Liver (tissue), 7 donors: ENCODE measurements at regions not wholly inside any gene's neighbourhood (a gene's known extent, or its start where the extent isn't known, plus 50 kb on each side); places are given as distances from the start of the nearest gene placed in this dataset.

ENCODE experiments used
- DNase-seq: peaks from one replicate; pipeline ENCODE4 v3.0.0-alpha.2; 2017; ENCODE audit warnings: low spot score
- H3K27ac ChIP-seq, 2 donors: one replicate each; pipeline ENCODE4 v1.7.0; 2013; ENCODE audit warnings: inconsistent platforms in 2 of 2, low read length in 2 of 2, control low read depth in 1 of 2, low read depth in 1 of 2, mild to moderate bottlenecking in 1 of 2
- H3K27me3 ChIP-seq, 4 donors: one replicate each; pipeline versions ENCODE4 v1.6.1 to v1.7.0; 2013; ENCODE audit warnings: low read length in 3 of 4, inconsistent platforms in 1 of 4, mild to moderate bottlenecking in 1 of 4, moderate library complexity in 1 of 4; ENCODE audit not compliant: control insufficient read depth in 4 of 4, insufficient read depth in 4 of 4
- H3K36me3 ChIP-seq, 4 donors: one replicate each; pipeline versions ENCODE4 v1.6.1 to v1.7.0; 2013; ENCODE audit warnings: low read length in 3 of 4, mild to moderate bottlenecking in 3 of 4, low read depth in 1 of 4, moderate library complexity in 1 of 4; ENCODE audit not compliant: control insufficient read depth in 4 of 4, insufficient read depth in 3 of 4
- H3K4me1 ChIP-seq, 4 donors: one replicate each; pipeline versions ENCODE4 v1.6.1 to v1.7.0; 2013; ENCODE audit warnings: low read length in 3 of 4, mild to moderate bottlenecking in 3 of 4, moderate library complexity in 1 of 4; ENCODE audit not compliant: control insufficient read depth in 4 of 4, insufficient read depth in 4 of 4
- H3K4me3 ChIP-seq, 3 donors: one replicate each; pipeline versions ENCODE4 v1.6.1 to v1.7.0; 2013; ENCODE audit warnings: low read length in 3 of 3, control low read depth in 1 of 3, low read depth in 1 of 3, mild to moderate bottlenecking in 1 of 3
- H3K9ac ChIP-seq, 2 donors: one replicate each; pipeline ENCODE4 v1.7.0; 2013; ENCODE audit warnings: low read length in 2 of 2, mild to moderate bottlenecking in 2 of 2, moderate library complexity in 2 of 2, control low read depth in 1 of 2, low read depth in 1 of 2
- H3K9me3 ChIP-seq, 4 donors: one replicate each; pipeline versions ENCODE4 v1.6.1 to v1.7.0; 2013; ENCODE audit warnings: low read length in 3 of 4; ENCODE audit not compliant: control insufficient read depth in 4 of 4
- EGR1 ChIP-seq, 2 donors: IDR thresholded peaks; 2 replicates each; pipeline ENCODE4 v1.6.1; 2016 to 2018; ENCODE audit warnings: antibody characterized with exemption in 2 of 2, low read depth in 2 of 2
- FOXA1 ChIP-seq: IDR thresholded peaks from 2 replicates; pipeline ENCODE4 v1.6.1; 2016; ENCODE audit warnings: antibody characterized with exemption
- FOXA2 ChIP-seq: IDR thresholded peaks from 2 replicates; pipeline ENCODE4 v1.6.1; 2016; ENCODE audit warnings: antibody characterized with exemption
- GABPA ChIP-seq, 2 donors: IDR thresholded peaks in 1 of 2; conservative IDR thresholded peaks in 1 of 2; 2 replicates each; pipeline ENCODE4 v1.6.1; 2016; ENCODE audit warnings: antibody characterized with exemption in 2 of 2, mild to moderate bottlenecking in 1 of 2, moderate library complexity in 1 of 2
- HNF4A ChIP-seq, 2 donors: conservative IDR thresholded peaks; 2 replicates each; pipeline ENCODE4 v1.6.1; 2016; ENCODE audit warnings: antibody characterized with exemption in 2 of 2, mild to moderate bottlenecking in 2 of 2
- JUND ChIP-seq, 2 donors: IDR thresholded peaks; 2 replicates each; pipeline ENCODE4 v1.6.1; 2016; ENCODE audit warnings: antibody characterized with exemption in 2 of 2
- RAD21 ChIP-seq, 2 donors: IDR thresholded peaks; 2 replicates each; pipeline ENCODE4 v1.6.1; 2016; ENCODE audit warnings: antibody characterized with exemption in 2 of 2, mild to moderate bottlenecking in 2 of 2
- REST ChIP-seq: IDR thresholded peaks from 2 replicates; pipeline ENCODE4 v1.6.1; 2016; ENCODE audit warnings: antibody characterized with exemption, mild to moderate bottlenecking
- RXRA ChIP-seq, 2 donors: IDR thresholded peaks; 2 replicates each; pipeline ENCODE4 v1.6.1; 2017 to 2018; ENCODE audit warnings: antibody characterized with exemption in 2 of 2, mild to moderate bottlenecking in 1 of 2
- SP1 ChIP-seq: IDR thresholded peaks from 2 replicates; pipeline ENCODE4 v1.6.1; 2018; ENCODE audit warnings: antibody characterized with exemption, mild to moderate bottlenecking
- TAF1 ChIP-seq: conservative IDR thresholded peaks from 2 replicates; pipeline ENCODE4 v1.6.1; 2016; ENCODE audit warnings: antibody characterized with exemption, mild to moderate bottlenecking
- YY1 ChIP-seq: IDR thresholded peaks from 2 replicates; pipeline ENCODE4 v1.6.1; 2016; ENCODE audit warnings: antibody characterized with exemption, mild to moderate bottlenecking
- WGBS: extraction: QIAGEN DNeasy Blood & Tissue Kit; methylation state at CpG from one replicate; pipeline ENCODE4 v1.1.7; 2013; 5-methylcytosine and 5-hydroxymethylcytosine counted together
- TF ChIP-seq, protein P1 (sequence below): IDR thresholded peaks from 2 replicates; pipeline ENCODE4 v1.6.1; 2016; ENCODE audit warnings: antibody characterized with exemption
- TF ChIP-seq, protein P2 (sequence below): IDR thresholded peaks from 2 replicates; pipeline ENCODE4 v1.6.1; 2016; ENCODE audit warnings: antibody characterized with exemption
- TF ChIP-seq, protein P3 (sequence below): IDR thresholded peaks from 2 replicates; pipeline ENCODE4 v1.6.1; 2016; ENCODE audit warnings: antibody characterized with exemption
- donor health status: healthy.
- donor health status: healthy.
- donor health status: healthy.
- donor health status: healthy.

DNA sequence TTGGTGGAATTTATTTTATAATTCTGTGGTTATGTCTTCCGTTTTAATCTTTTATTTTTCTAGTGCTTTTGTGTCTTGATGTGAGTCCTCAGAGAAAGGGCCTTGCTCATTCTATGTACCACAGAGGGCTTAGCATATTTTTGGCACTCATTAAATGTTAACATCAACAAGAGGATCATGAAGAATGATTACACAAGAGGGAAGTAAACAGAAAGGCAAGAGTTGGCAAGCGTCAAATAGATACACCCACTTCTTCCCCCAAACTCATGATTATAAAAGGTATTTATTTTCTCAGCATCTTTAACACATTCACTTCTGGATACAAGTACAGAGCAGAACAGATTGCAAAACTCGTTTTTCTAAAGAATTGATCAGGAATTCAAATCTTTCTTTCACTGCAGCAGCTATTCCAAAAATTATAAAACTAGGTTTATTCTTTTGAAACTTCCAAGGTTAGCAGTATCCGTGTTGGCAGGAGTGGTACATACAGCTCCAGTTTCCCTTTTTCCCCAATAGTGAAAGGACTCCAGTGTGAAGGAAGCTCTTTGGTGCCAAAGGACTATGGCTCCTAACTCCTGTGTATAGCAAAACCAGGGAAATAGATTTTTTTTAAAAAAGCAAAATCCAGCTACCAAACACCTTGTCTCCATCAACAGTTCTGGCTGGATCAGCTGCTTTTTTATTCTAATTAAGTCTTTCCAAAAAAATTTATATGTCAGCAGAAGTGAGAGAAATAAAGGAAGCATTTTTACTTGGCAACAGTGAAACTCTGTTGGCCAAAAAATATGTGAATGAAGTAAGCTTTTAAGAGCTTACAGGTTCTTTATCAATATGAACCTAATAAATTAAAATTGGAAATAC lies 221.9 kb downstream of the ADGRG6 start:
- H3K4me1 ChIP-seq, result no peaks in the 10 kb centered on the region
- H3K27me3 ChIP-seq, result no peaks in the 10 kb centered on the region
- DNase-seq, result no peak
- H3K9ac ChIP-seq, result no peak overlapping the region
- TF ChIP-seq FOXA2, result peak; percentile 45
- TF ChIP-seq YY1, result no peak
- peak in 1 of 2 donors; percentile 38 for TF ChIP-seq HNF4A (conservative IDR thresholded peaks at IDR 0.05)
- no peak for TF ChIP-seq TAF1
- TF ChIP-seq GABPA (IDR thresholded peaks at IDR 0.05 in 1 of 2, conservative IDR thresholded peaks at IDR 0.05 in 1 of 2), result no peak
- TF ChIP-seq RXRA (IDR thresholded peaks at IDR 0.05), result peak in 1 of 2 donors; percentile 21
- WGBS, result 36% methylated on average over 4 of the region's 4 CpGs
- no peaks in the 10 kb centered on the region for H3K36me3 ChIP-seq
- H3K27ac ChIP-seq, result no peak overlapping the region
- H3K9me3 ChIP-seq, result no peaks in the 10 kb centered on the region
- H3K4me3 ChIP-seq, result no peak overlapping the region

DNA sequence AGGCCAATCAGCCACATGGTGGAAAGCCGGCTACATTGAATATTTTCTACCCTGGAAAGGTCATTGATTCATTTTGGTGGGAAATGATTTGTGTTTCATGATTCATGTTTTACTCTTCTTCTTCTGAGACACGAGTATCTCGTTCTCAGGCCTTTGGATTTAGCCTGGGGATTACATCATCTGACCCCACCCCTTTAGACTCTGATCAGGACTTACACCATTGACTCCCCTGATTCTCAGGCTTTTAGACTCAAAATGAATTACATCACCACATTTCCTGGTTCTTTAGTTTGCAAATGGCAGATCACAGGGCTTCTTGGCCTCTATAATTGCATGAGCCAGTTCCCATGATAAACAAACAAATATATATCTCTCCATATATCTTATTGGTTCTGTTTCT lies 228.8 kb downstream of the ADGRG6 start:
- Histone ChIP-seq H3K4me1 (no peaks in the 10 kb centered on the region), H3K27me3 (peaks cover 0 to 2% (median 0%) of the 10 kb centered on the region in 4 donors), H3K9ac (no peak overlapping the region), H3K27ac (no peak overlapping the region), H3K4me3 (no peak overlapping the region), H3K9me3 (peaks cover 0 to 10% (median 0%) of the 10 kb centered on the region in 4 donors), H3K36me3 (no peaks in the 10 kb centered on the region)
- DNase-seq, result no peak
- WGBS, result 74% methylated on average over 3 of the region's 3 CpGs
- no peak for TF ChIP-seq RAD21 (IDR thresholded peaks at IDR 0.05)
- no peak for TF ChIP-seq EGR1 (IDR thresholded peaks at IDR 0.05; ENCODE audit: low read depth in 2 of 2)
- TF ChIP-seq REST, result no peak
- no peak for TF ChIP-seq FOXA2
- TF ChIP-seq, protein P1, sequence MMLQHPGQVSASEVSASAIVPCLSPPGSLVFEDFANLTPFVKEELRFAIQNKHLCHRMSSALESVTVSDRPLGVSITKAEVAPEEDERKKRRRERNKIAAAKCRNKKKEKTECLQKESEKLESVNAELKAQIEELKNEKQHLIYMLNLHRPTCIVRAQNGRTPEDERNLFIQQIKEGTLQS, result no peak
- TF ChIP-seq JUND (IDR thresholded peaks at IDR 0.05), result no peak
- no peak for TF ChIP-seq FOXA1
- TF ChIP-seq, protein P2, sequence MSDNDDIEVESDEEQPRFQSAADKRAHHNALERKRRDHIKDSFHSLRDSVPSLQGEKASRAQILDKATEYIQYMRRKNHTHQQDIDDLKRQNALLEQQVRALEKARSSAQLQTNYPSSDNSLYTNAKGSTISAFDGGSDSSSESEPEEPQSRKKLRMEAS, result no peak
- no peak for TF ChIP-seq YY1
- TF ChIP-seq, protein P3, sequence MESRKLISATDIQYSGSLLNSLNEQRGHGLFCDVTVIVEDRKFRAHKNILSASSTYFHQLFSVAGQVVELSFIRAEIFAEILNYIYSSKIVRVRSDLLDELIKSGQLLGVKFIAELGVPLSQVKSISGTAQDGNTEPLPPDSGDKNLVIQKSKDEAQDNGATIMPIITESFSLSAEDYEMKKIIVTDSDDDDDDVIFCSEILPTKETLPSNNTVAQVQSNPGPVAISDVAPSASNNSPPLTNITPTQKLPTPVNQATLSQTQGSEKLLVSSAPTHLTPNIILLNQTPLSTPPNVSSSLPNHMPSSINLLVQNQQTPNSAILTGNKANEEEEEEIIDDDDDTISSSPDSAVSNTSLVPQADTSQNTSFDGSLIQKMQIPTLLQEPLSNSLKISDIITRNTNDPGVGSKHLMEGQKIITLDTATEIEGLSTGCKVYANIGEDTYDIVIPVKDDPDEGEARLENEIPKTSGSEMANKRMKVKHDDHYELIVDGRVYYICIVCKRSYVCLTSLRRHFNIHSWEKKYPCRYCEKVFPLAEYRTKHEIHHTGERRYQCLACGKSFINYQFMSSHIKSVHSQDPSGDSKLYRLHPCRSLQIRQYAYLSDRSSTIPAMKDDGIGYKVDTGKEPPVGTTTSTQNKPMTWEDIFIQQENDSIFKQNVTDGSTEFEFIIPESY, result no peak
- no peak for TF ChIP-seq SP1
